A673 (cell line): ENCODE measurements at regions not wholly inside any gene's neighbourhood (a gene's known extent, or its start where the extent isn't known, plus 50 kb on each side); places are given as distances from the start of the nearest gene placed in this dataset.

Experiments used
- BruUV-seq: library from RNA; stranded (reverse); fragments of 400-500 nt; replicated peaks from 2 replicates; lab custom pipeline; 2021; lab: Mats Ljungman, UMichigan
- CTCF ChIA-PET: fragments of 300-600 bp; sonication (Branson Sonifier 250); formaldehyde crosslinking; loops from one replicate; lab custom pipeline; 2022; ENCODE audit warnings: antibody characterized with exemption; lab: Charles Lee
- POLR2A ChIA-PET: fragments of 300-600 bp; sonication (Branson Sonifier 250); formaldehyde crosslinking; loops from one replicate; lab custom pipeline; 2022; ENCODE audit warnings: antibody characterized with exemption; ENCODE audit not compliant: low non-redundant PET; lab: Charles Lee
- DNase-seq: peaks from one replicate; pipeline ENCODE4 v3.0.0-alpha.2; 2015; ENCODE audit warnings: low spot score
- H3K27ac ChIP-seq: fragments of 200-600 bp; sonication (generic); 2 replicates; pipeline ENCODE4 v1.5.1; 2016; ENCODE audit warnings: mixed run types, low read depth, mild to moderate bottlenecking, mixed read lengths, antibody characterized with exemption, low read length; ENCODE audit not compliant: poor library complexity, severe bottlenecking
- H3K27me3 ChIP-seq: fragments of 200-600 bp; sonication (generic); replicated peaks from 2 replicates; pipeline ENCODE4 v1.6.1; 2017; ENCODE audit warnings: mixed run types, low read depth, mild to moderate bottlenecking, mixed read lengths, antibody characterized with exemption, low read length; ENCODE audit not compliant: insufficient read depth, poor library complexity
- H3K36me3 ChIP-seq: fragments of 200-600 bp; sonication (generic); 2 replicates; pipeline ENCODE4 v1.6.1; 2016; ENCODE audit warnings: mixed run types, mild to moderate bottlenecking, mixed read lengths, antibody characterized with exemption, low read length; ENCODE audit not compliant: insufficient read depth, poor library complexity, severe bottlenecking
- H3K4me1 ChIP-seq: fragments of 200-600 bp; sonication (generic); 2 replicates; pipeline ENCODE4 v1.6.1; 2017; ENCODE audit warnings: mixed run types, mild to moderate bottlenecking, mixed read lengths, antibody characterized with exemption, low read length; ENCODE audit not compliant: insufficient read depth, poor library complexity, severe bottlenecking
- H3K4me3 ChIP-seq: fragments of 200-600 bp; sonication (generic); 2 replicates; pipeline ENCODE4 v1.5.1; 2016; ENCODE audit warnings: low read depth, mixed run types, mild to moderate bottlenecking, mixed read lengths, low read length; ENCODE audit not compliant: poor library complexity, severe bottlenecking
- H3K9me3 ChIP-seq: fragments of 200-600 bp; sonication (generic); 2 replicates; pipeline ENCODE4 v1.6.1; 2016; ENCODE audit warnings: mixed run types, low read depth, mild to moderate bottlenecking, mixed read lengths, antibody characterized with exemption, low read length; ENCODE audit not compliant: poor library complexity, severe bottlenecking
- EZH2 ChIP-seq: fragments of 200-600 bp; sonication (generic); IDR thresholded peaks from 2 replicates; pipeline ENCODE4 v1.6.1; 2017; ENCODE audit warnings: borderline replicate concordance, low read depth, mild to moderate bottlenecking, mixed read lengths, antibody characterized with exemption, low read length; ENCODE audit not compliant: poor library complexity, severe bottlenecking
- intact Hi-C: fragments of 100-400 bp; cut with micrococcal nuclease; formaldehyde crosslinking; loops from one replicate; pipeline ENCODE4 v1.10.0; 2022; ENCODE audit not compliant: unreplicated experiment
- TF ChIP-seq, protein P1 (sequence below): fragments of 300-800, 200-600 bp; sonication (generic); conservative IDR thresholded peaks from 2 replicates; pipeline ENCODE4 v1.5.1; 2017; ENCODE audit warnings: low read depth, mild to moderate bottlenecking, antibody characterized with exemption, low read length, moderate library complexity, mixed read lengths

DNA sequence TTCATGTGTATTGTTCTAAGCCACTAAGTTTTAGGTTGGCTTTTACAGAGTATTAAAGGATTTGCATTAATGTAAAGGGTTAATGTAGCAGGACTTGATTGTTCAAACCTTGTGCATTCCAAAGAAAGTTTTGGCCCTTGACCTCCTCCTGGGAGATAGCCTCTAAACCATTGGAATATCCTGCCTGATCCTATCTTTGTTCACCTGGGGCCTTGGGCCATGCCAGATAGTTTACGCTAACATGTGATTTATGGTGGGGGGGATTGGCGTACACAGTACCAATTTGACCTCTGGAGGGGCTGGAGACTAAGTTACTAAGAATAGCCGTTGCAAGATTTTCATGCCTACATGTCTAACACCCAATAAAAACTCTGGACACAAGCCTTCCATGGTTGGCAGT lies 1002.7 kb upstream of the PABPC4L start:
- Histone ChIP-seq H3K4me3 (no peak overlapping the region), H3K36me3 (no peaks in the 10 kb centered on the region), H3K27ac (no peak overlapping the region), H3K9me3 (no peaks in the 10 kb centered on the region), H3K27me3 (no peaks in the 10 kb centered on the region), H3K4me1 (no peaks in the 10 kb centered on the region)
- TF ChIP-seq EZH2: no peak
- TF ChIP-seq, protein P1, sequence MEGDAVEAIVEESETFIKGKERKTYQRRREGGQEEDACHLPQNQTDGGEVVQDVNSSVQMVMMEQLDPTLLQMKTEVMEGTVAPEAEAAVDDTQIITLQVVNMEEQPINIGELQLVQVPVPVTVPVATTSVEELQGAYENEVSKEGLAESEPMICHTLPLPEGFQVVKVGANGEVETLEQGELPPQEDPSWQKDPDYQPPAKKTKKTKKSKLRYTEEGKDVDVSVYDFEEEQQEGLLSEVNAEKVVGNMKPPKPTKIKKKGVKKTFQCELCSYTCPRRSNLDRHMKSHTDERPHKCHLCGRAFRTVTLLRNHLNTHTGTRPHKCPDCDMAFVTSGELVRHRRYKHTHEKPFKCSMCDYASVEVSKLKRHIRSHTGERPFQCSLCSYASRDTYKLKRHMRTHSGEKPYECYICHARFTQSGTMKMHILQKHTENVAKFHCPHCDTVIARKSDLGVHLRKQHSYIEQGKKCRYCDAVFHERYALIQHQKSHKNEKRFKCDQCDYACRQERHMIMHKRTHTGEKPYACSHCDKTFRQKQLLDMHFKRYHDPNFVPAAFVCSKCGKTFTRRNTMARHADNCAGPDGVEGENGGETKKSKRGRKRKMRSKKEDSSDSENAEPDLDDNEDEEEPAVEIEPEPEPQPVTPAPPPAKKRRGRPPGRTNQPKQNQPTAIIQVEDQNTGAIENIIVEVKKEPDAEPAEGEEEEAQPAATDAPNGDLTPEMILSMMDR: no peak
- ChIA-PET CTCF (no interaction called here), POLR2A (no interaction called here)
- no TSS peak for BruUV-seq
- no peak for DNase-seq
- intact Hi-C loops: no loop called here

DNA sequence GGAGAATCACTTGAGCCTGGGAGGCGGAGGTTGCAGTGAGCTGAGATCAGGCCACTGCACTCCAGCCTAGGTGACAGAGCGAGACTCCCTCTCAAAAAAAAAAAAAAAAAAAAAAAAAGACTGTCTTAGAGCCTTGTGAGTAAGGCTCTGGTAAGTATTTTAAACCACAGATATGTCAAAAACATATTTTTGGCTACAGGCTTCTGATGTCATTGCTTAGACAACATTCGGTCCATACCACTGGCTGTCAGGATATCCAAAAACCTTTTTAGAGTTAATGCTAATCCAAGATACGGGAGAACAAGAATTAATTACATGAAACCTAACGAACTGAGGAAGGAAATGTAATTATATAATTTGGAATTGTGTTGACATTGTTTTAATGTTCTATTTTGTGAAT lies 999.5 kb upstream of the PABPC4L start:
- no peak overlapping the region for H3K4me3 ChIP-seq
- ChIA-PET CTCF (no interaction called here), POLR2A (no interaction called here)
- intact Hi-C loops: no loop called here
- no peaks in the 10 kb centered on the region for H3K9me3 ChIP-seq
- H3K4me1 ChIP-seq: no peaks in the 10 kb centered on the region
- no peaks in the 10 kb centered on the region for H3K27me3 ChIP-seq
- no peak overlapping the region for H3K27ac ChIP-seq
- DNase-seq: no peak
- H3K36me3 ChIP-seq: no peaks in the 10 kb centered on the region
- no TSS peak for BruUV-seq
- no peak for TF ChIP-seq EZH2
- TF ChIP-seq, protein P1: no peak

DNA sequence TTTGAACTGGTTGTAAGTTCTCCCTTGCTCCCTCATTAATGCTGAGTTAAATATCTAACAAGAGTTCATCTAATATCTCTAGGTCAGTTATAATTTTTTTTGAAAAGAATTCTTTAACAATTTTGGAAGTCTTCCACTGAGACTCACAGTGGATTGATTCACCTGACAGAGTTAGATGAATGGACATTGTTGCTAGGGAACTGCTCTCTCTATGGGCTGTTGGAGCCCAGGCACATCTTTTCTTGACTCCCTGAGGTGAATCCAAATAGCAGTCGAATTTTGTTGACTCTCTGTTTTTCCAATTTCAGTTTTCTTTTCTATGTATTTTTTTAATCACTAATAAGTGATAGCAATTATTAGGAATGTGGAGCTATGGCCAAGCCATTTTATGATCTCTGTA lies 996.1 kb upstream of the PABPC4L start:
- no peak for TF ChIP-seq EZH2
- TF ChIP-seq, protein P1: no peak
- DNase-seq: no peak
- BruUV-seq: no TSS peak

More for the DNA sequence above, 996.1 kb upstream of the PABPC4L start:
- ChIA-PET CTCF (no interaction called here), POLR2A (no interaction called here)
- H3K36me3 ChIP-seq: no peaks in the 10 kb centered on the region
- no peaks in the 10 kb centered on the region for H3K9me3 ChIP-seq
- H3K27ac ChIP-seq: no peak overlapping the region
- no peak overlapping the region for H3K4me3 ChIP-seq
- no peaks in the 10 kb centered on the region for H3K27me3 ChIP-seq
- H3K4me1 ChIP-seq: no peaks in the 10 kb centered on the region
- intact Hi-C loops: no loop called here
